ENCODE measurements at regions not wholly inside any gene's neighbourhood (a gene's known extent, or its start where the extent isn't known, plus 50 kb on each side); places are given as distances from the start of the nearest gene placed in this dataset.

GRCh38 chr2:12856934-12857601 is 140.3 kb downstream of the TRIB2 start:
- H4K20me1 ChIP-seq (ENCODE audit: low read depth), result no peaks in the 10 kb centered on the region
- no peaks in the 10 kb centered on the region for H3K79me2 ChIP-seq (ENCODE audit: low read depth)
- H3K4me3 ChIP-seq, result no peak overlapping the region
- no peaks in the 10 kb centered on the region for H3K9me3 ChIP-seq (ENCODE audit: low read depth)
- no peaks in the 10 kb centered on the region for H3K36me3 ChIP-seq
- no peak overlapping the region for H3K4me2 ChIP-seq
- H3K27me3 ChIP-seq, result no peaks in the 10 kb centered on the region
- H3K4me3 Mint-ChIP-seq, result no peak overlapping the region
- no peak overlapping the region for H3K27ac Mint-ChIP-seq
- no peaks in the 10 kb centered on the region for H3K27me3 Mint-ChIP-seq (ENCODE audit: insufficient read depth, low read depth)
- no peak for DNase-seq (ENCODE audit: low spot score)
- H3K4me1 ChIP-seq, result no peaks in the 10 kb centered on the region
- no peak overlapping the region for H3K9ac ChIP-seq
- H3K27ac ChIP-seq, result no peak overlapping the region
- H3K9me3 Mint-ChIP-seq, result peaks cover 17% of the 10 kb centered on the region
- no peaks in the 10 kb centered on the region for H3F3A ChIP-seq (ENCODE audit: low read depth)
- TF ChIP-seq CTCF (IDR thresholded peaks at IDR 0.05), result no peak
- no peak for TF ChIP-seq EZH2phosphoT487 (IDR thresholded peaks at IDR 0.05)
- no peak for TF ChIP-seq EZH2 (IDR thresholded peaks at IDR 0.05)
- H2AFZ ChIP-seq (replicated peaks), result no peak overlapping the region
- no peaks in the 10 kb centered on the region for H3K4me1 Mint-ChIP-seq
- no peaks in the 10 kb centered on the region for H3K36me3 Mint-ChIP-seq

GRCh38 chr2:12857891-12858290 is 141.2 kb downstream of the TRIB2 start:
- H3K27ac Mint-ChIP-seq, result no peak overlapping the region
- no peaks in the 10 kb centered on the region for H3F3A ChIP-seq (ENCODE audit: low read depth)
- H3K27me3 ChIP-seq, result no peaks in the 10 kb centered on the region
- TF ChIP-seq EZH2 (IDR thresholded peaks at IDR 0.05) (no peak), CTCF (IDR thresholded peaks at IDR 0.05) (no peak), EZH2phosphoT487 (IDR thresholded peaks at IDR 0.05) (no peak)
- no peaks in the 10 kb centered on the region for H3K27me3 Mint-ChIP-seq (ENCODE audit: insufficient read depth, low read depth)
- H2AFZ ChIP-seq (replicated peaks), result no peak overlapping the region
- no peak for DNase-seq (ENCODE audit: low spot score)
- H3K4me2 ChIP-seq, result no peak overlapping the region
- no peaks in the 10 kb centered on the region for H3K36me3 Mint-ChIP-seq
- peaks cover 17% of the 10 kb centered on the region for H3K9me3 Mint-ChIP-seq
- H3K9me3 ChIP-seq (ENCODE audit: low read depth), result no peaks in the 10 kb centered on the region
- H3K27ac ChIP-seq, result no peak overlapping the region
- H3K9ac ChIP-seq, result no peak overlapping the region
- no peaks in the 10 kb centered on the region for H3K79me2 ChIP-seq (ENCODE audit: low read depth)
- H4K20me1 ChIP-seq (ENCODE audit: low read depth), result no peaks in the 10 kb centered on the region
- H3K36me3 ChIP-seq, result no peaks in the 10 kb centered on the region
- no peaks in the 10 kb centered on the region for H3K4me1 Mint-ChIP-seq
- H3K4me3 Mint-ChIP-seq, result no peak overlapping the region
- H3K4me3 ChIP-seq, result no peak overlapping the region
- H3K4me1 ChIP-seq, result no peaks in the 10 kb centered on the region

- H3K4me1 ChIP-seq, result no peaks in the 10 kb centered on the region
- H4K20me1 ChIP-seq (ENCODE audit: low read depth), result no peaks in the 10 kb centered on the region
- H3K4me3 ChIP-seq, result no peak overlapping the region
- H2AFZ ChIP-seq (replicated peaks), result no peak overlapping the region
- no peak overlapping the region for H3K27ac ChIP-seq
- no peaks in the 10 kb centered on the region for H3K27me3 Mint-ChIP-seq (ENCODE audit: insufficient read depth, low read depth)
- no peaks in the 10 kb centered on the region for H3K36me3 Mint-ChIP-seq
- no peaks in the 10 kb centered on the region for H3K4me1 Mint-ChIP-seq
- H3F3A ChIP-seq (ENCODE audit: low read depth), result no peaks in the 10 kb centered on the region
- H3K9me3 ChIP-seq (ENCODE audit: low read depth), result no peaks in the 10 kb centered on the region
- DNase-seq (ENCODE audit: low spot score), result no peak
- no peak overlapping the region for H3K4me3 Mint-ChIP-seq
- H3K36me3 ChIP-seq, result no peaks in the 10 kb centered on the region
- peaks cover 19% of the 10 kb centered on the region for H3K9me3 Mint-ChIP-seq
- H3K9ac ChIP-seq, result no peak overlapping the region
- H3K27ac Mint-ChIP-seq, result no peak overlapping the region
- TF ChIP-seq CTCF (IDR thresholded peaks at IDR 0.05), result no peak
- no peak for TF ChIP-seq EZH2 (IDR thresholded peaks at IDR 0.05)
- TF ChIP-seq EZH2phosphoT487 (IDR thresholded peaks at IDR 0.05), result no peak
- H3K79me2 ChIP-seq (ENCODE audit: low read depth), result no peaks in the 10 kb centered on the region
- H3K27me3 ChIP-seq, result no peaks in the 10 kb centered on the region
- H3K4me2 ChIP-seq, result no peak overlapping the region
Observed at GRCh38 chr2:12858786-12859185, 142.1 kb downstream of the TRIB2 start.
